Endothelial cell of umbilical vein (primary cell): ENCODE measurements at regions not wholly inside any gene's neighbourhood (a gene's known extent, or its start where the extent isn't known, plus 50 kb on each side); places are given as distances from the start of the nearest gene placed in this dataset.

Experiments
- FOS ChIP-seq: IDR thresholded peaks from 2 replicates; pipeline ENCODE4 v1.6.1; 2011; ENCODE audit warnings: mild to moderate bottlenecking, low read length, moderate library complexity, borderline replicate concordance; ENCODE audit not compliant: insufficient read depth
- POLR2A ChIP-seq: IDR thresholded peaks from 2 replicates; pipeline ENCODE4 v1.6.1; 2012; ENCODE audit warnings: low read depth, mild to moderate bottlenecking, control low read depth, low read length

- no peak for TF ChIP-seq POLR2A
- TF ChIP-seq FOS: peak; percentile 80
Measured at GRCh38 chr1:81717230-81717629, 83.5 kb upstream of the ADGRL2 start.
